ENCODE measurements at regions not wholly inside any gene's neighbourhood (a gene's known extent, or its start where the extent isn't known, plus 50 kb on each side); places are given as distances from the start of the nearest gene placed in this dataset.
"Not testable (repeated sequence)": the region's sequence is repeated elsewhere in the genome, so short reads cannot be mapped to it uniquely, and the experiment has no call there.

GRCh38 chr2:195138435-195138834 lies 518.6 kb upstream of the SLC39A10 start:
- DNase-seq, result no peak

GRCh38 chr2:195125889-195126288 lies 531.1 kb upstream of the SLC39A10 start:
- not testable (repeated sequence) for DNase-seq

- DNase-seq, result no peak
Measured at GRCh38 chr2:195124391-195125079, 532.5 kb upstream of the SLC39A10 start.

GRCh38 chr2:195122653-195123052 lies 534.4 kb upstream of the SLC39A10 start:
- DNase-seq, result no peak

GRCh38 chr2:195121341-195121740 lies 535.7 kb upstream of the SLC39A10 start:
- DNase-seq, result no peak

GRCh38 chr2:195119231-195119630 lies 537.8 kb upstream of the SLC39A10 start:
- no peak for DNase-seq

- DNase-seq, result no peak
Measured at GRCh38 chr2:195118276-195118675, 538.8 kb upstream of the SLC39A10 start.

- no peak for DNase-seq
Measured at GRCh38 chr2:195117011-195117410, 540.0 kb upstream of the SLC39A10 start.

- DNase-seq, result no peak
Measured at GRCh38 chr2:195115738-195116137, 541.3 kb upstream of the SLC39A10 start.

GRCh38 chr2:195108182-195108581 lies 548.8 kb upstream of the SLC39A10 start:
- DNase-seq, result no peak

- no peak for DNase-seq
Measured at GRCh38 chr2:195106681-195107380, 550.2 kb upstream of the SLC39A10 start.

- no peak for DNase-seq
Measured at GRCh38 chr2:195105581-195105980, 551.4 kb upstream of the SLC39A10 start.

- DNase-seq, result no peak
Measured at GRCh38 chr2:195094330-195094729, 562.7 kb upstream of the SLC39A10 start.

- no peak for DNase-seq
Measured at GRCh38 chr2:195092341-195092740, 564.7 kb upstream of the SLC39A10 start.

GRCh38 chr2:195072806-195073205 lies 584.2 kb upstream of the SLC39A10 start:
- not testable (repeated sequence) for DNase-seq

- no peak for DNase-seq
Measured at GRCh38 chr2:195057001-195057400, 600.0 kb upstream of the SLC39A10 start.

- DNase-seq, result no peak
Measured at GRCh38 chr2:195055996-195056395, 601.0 kb upstream of the SLC39A10 start.

- no peak for DNase-seq
Measured at GRCh38 chr2:195051401-195051800, 605.6 kb upstream of the SLC39A10 start.

GRCh38 chr2:195049372-195050031 lies 607.5 kb upstream of the SLC39A10 start:
- DNase-seq, result no peak

- DNase-seq, result no peak
Measured at GRCh38 chr2:195047955-195048354, 609.1 kb upstream of the SLC39A10 start.

- no peak for DNase-seq
Measured at GRCh38 chr2:195044801-195045200, 612.2 kb upstream of the SLC39A10 start.

- DNase-seq, result no peak
Measured at GRCh38 chr2:195038153-195038552, 618.9 kb upstream of the SLC39A10 start.

- no peak for DNase-seq
Measured at GRCh38 chr2:195037045-195037444, 620.0 kb upstream of the SLC39A10 start.

GRCh38 chr2:195031411-195031810 lies 625.6 kb upstream of the SLC39A10 start:
- no peak for DNase-seq
